Thyroid gland (tissue), 4 donors: ENCODE measurements at regions not wholly inside any gene's neighbourhood (a gene's known extent, or its start where the extent isn't known, plus 50 kb on each side); places are given as distances from the start of the nearest gene placed in this dataset.

Experiments
- POLR2A ChIP-seq, 2 donors: fragments of 450-650 bp; IDR thresholded peaks; one replicate each; pipeline ENCODE4 v1.6.1; 2017; ENCODE audit warnings: antibody characterized with exemption in 2 of 2, mild to moderate bottlenecking in 2 of 2, moderate library complexity in 1 of 2
- TF ChIP-seq, protein P1 (sequence below), 6 experiments: fragments of 200-600 bp in 3 of 6; fragments of 450-650 bp in 3 of 6; sonication (generic) in 3 of 6; IDR thresholded peaks; one replicate each; pipeline ENCODE4 v1.5.1; 2016 to 2019; ENCODE audit warnings: antibody characterized with exemption in 6 of 6, mild to moderate bottlenecking in 2 of 6, inconsistent platforms in 1 of 6, moderate library complexity in 1 of 6

DNA sequence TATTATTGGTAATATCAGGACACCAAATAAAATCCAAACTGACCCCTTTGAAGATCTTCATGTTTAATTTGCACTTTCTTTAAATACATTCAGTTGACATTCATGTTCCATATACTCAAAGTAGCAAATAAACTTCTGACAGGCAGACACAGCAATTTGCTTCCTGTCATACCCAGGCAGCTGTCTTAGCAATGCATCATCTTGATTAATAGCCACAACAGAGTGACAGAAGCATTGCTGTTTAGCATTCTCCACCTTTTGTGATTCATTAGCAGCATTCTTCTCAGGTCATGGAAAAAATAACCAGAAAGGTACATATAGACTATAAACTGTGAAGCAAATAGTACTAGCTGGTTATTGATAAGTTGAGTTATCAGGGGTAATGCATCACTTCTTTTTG, 366.8 kb downstream of the CYLC2 start:
- TF ChIP-seq, protein P1, sequence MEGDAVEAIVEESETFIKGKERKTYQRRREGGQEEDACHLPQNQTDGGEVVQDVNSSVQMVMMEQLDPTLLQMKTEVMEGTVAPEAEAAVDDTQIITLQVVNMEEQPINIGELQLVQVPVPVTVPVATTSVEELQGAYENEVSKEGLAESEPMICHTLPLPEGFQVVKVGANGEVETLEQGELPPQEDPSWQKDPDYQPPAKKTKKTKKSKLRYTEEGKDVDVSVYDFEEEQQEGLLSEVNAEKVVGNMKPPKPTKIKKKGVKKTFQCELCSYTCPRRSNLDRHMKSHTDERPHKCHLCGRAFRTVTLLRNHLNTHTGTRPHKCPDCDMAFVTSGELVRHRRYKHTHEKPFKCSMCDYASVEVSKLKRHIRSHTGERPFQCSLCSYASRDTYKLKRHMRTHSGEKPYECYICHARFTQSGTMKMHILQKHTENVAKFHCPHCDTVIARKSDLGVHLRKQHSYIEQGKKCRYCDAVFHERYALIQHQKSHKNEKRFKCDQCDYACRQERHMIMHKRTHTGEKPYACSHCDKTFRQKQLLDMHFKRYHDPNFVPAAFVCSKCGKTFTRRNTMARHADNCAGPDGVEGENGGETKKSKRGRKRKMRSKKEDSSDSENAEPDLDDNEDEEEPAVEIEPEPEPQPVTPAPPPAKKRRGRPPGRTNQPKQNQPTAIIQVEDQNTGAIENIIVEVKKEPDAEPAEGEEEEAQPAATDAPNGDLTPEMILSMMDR (IDR thresholded peaks at IDR 0.05) = no peak
- TF ChIP-seq POLR2A (IDR thresholded peaks at IDR 0.05) = no peak
